ENCODE measurements at regions not wholly inside any gene's neighbourhood (a gene's known extent, or its start where the extent isn't known, plus 50 kb on each side); places are given as distances from the start of the nearest gene placed in this dataset.

DNA sequence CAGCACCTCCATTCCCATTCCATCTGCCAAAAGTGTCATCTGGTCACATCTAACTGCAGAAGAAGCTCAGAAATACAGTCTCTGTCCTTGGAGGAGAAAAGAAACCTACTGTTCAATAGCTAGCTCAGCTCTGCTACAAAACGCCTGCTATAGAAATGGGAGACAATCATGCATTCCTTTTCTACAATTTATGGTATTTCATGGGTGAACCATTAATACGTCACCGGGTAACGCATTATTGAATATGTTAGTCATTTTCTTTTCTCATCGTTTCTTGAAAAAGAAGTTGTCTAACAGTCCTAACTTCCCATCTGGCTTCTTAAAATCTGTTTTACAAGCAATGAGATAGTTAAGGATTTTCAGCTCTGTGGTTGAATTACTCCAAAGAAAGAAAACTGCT, 496.7 kb upstream of the RBFOX1 start:
- Histone ChIP-seq H3K9me3 (replicated peaks; ENCODE audit: control insufficient read depth, insufficient read depth, low read length) (no peaks in the 10 kb centered on the region), H3K27ac (ENCODE audit: insufficient read depth, low read depth, low read length) (no peak overlapping the region), H3K36me3 (ENCODE audit: control insufficient read depth in 2 of 2, extremely low read depth in 1 of 2, insufficient read depth in 2 of 2, low read length in 2 of 2) (no peaks in the 10 kb centered on the region), H3K79me2 (ENCODE audit: control insufficient read depth, insufficient read depth, low read length) (no peaks in the 10 kb centered on the region), H3K9me1 (replicated peaks; ENCODE audit: control insufficient read depth, extremely low read depth, insufficient read depth, low read length) (no peaks in the 10 kb centered on the region), H3K4me3 (replicated peaks in 1 of 3; ENCODE audit: insufficient read depth in 1 of 3, low read depth in 1 of 3, low read length in 3 of 3) (no peak overlapping the region), H3K4me2 (ENCODE audit: insufficient read depth, low read length) (no peak overlapping the region), H3K4me1 (ENCODE audit: control insufficient read depth, extremely low read depth, insufficient read depth, low read length) (no peaks in the 10 kb centered on the region), H3K9ac (replicated peaks; ENCODE audit: extremely low read depth, insufficient read depth, low read length) (no peak overlapping the region), H3K27me3 (ENCODE audit: control insufficient read depth in 2 of 2, insufficient read depth in 2 of 2, low read length in 2 of 2) (no peaks in the 10 kb centered on the region), H2AFZ (ENCODE audit: low read depth, low read length) (no peak overlapping the region), H4K20me1 (replicated peaks; ENCODE audit: control insufficient read depth, extremely low read depth, insufficient read depth, low read length) (no peaks in the 10 kb centered on the region)
- CTCF ChIA-PET, result no interaction called here
- no TSS peak for BruUV-seq (replicated peaks)
- dilution Hi-C loops (cut with MboI; ENCODE audit: extremely low pct_ligation_motif_present, low sequenced_read_pairs) (no loop called here), intact Hi-C loops (cut with micrococcal nuclease) (no loop called here)
- DNase-seq (ENCODE audit: low read depth, low spot score), result no peak
- no peak for FAIRE-seq
- POLR2A ChIA-PET, result no interaction called here
- no peak for TF ChIP-seq POLR2A (IDR thresholded peaks at IDR 0.05; ENCODE audit: low read depth, low read length)

- Histone ChIP-seq H3K27me3 (ENCODE audit: control insufficient read depth in 2 of 2, insufficient read depth in 2 of 2, low read length in 2 of 2) (no peaks in the 10 kb centered on the region), H3K4me2 (ENCODE audit: insufficient read depth, low read length) (no peak overlapping the region), H3K9me1 (replicated peaks; ENCODE audit: control insufficient read depth, extremely low read depth, insufficient read depth, low read length) (no peaks in the 10 kb centered on the region), H3K4me3 (replicated peaks in 1 of 3; ENCODE audit: insufficient read depth in 1 of 3, low read depth in 1 of 3, low read length in 3 of 3) (no peak overlapping the region), H3K9me3 (replicated peaks; ENCODE audit: control insufficient read depth, insufficient read depth, low read length) (no peaks in the 10 kb centered on the region), H4K20me1 (replicated peaks; ENCODE audit: control insufficient read depth, extremely low read depth, insufficient read depth, low read length) (no peaks in the 10 kb centered on the region), H3K27ac (ENCODE audit: insufficient read depth, low read depth, low read length) (no peak overlapping the region), H3K4me1 (ENCODE audit: control insufficient read depth, extremely low read depth, insufficient read depth, low read length) (no peaks in the 10 kb centered on the region), H3K36me3 (ENCODE audit: control insufficient read depth in 2 of 2, extremely low read depth in 1 of 2, insufficient read depth in 2 of 2, low read length in 2 of 2) (no peaks in the 10 kb centered on the region), H2AFZ (ENCODE audit: low read depth, low read length) (no peak overlapping the region), H3K9ac (replicated peaks; ENCODE audit: extremely low read depth, insufficient read depth, low read length) (no peak overlapping the region), H3K79me2 (ENCODE audit: control insufficient read depth, insufficient read depth, low read length) (no peaks in the 10 kb centered on the region)
- intact Hi-C loops (cut with micrococcal nuclease) (no loop called here), dilution Hi-C loops (cut with MboI; ENCODE audit: extremely low pct_ligation_motif_present, low sequenced_read_pairs) (no loop called here)
- ChIA-PET CTCF (no interaction called here), POLR2A (no interaction called here)
- DNase-seq (ENCODE audit: low read depth, low spot score), result no peak
- BruUV-seq (replicated peaks), result no TSS peak
- no peak for FAIRE-seq
- TF ChIP-seq MYC (IDR thresholded peaks at IDR 0.05; ENCODE audit: low read depth, low read length) (no peak), CTCF (IDR thresholded peaks at IDR 0.05; ENCODE audit: extremely low read depth in 1 of 2, insufficient read depth in 1 of 2, low read depth in 1 of 2, low read length in 2 of 2) (no peak), POLR2AphosphoS5 (IDR thresholded peaks at IDR 0.05; ENCODE audit: insufficient read depth, low read depth, low read length) (no peak), JUN (IDR thresholded peaks at IDR 0.05; ENCODE audit: borderline replicate concordance, insufficient read depth, insufficient read length, low read depth) (no peak), FOS (IDR thresholded peaks at IDR 0.05; ENCODE audit: borderline replicate concordance, insufficient read depth, low read length) (no peak), EZH2 (IDR thresholded peaks at IDR 0.05; ENCODE audit: borderline replicate concordance, low read depth, low read length, severe bottlenecking) (no peak), POLR2A (IDR thresholded peaks at IDR 0.05; ENCODE audit: low read depth, low read length) (no peak), MAX (IDR thresholded peaks at IDR 0.05; ENCODE audit: insufficient read depth, insufficient read length) (no peak), GATA2 (IDR thresholded peaks at IDR 0.05; ENCODE audit: insufficient read depth, insufficient read length, low read depth, low read length) (no peak)
Measured at GRCh38 chr16:6835516-6835915, 497.1 kb upstream of the RBFOX1 start.
